ENCODE measurements at regions not wholly inside any gene's neighbourhood (a gene's known extent, or its start where the extent isn't known, plus 50 kb on each side); places are given as distances from the start of the nearest gene placed in this dataset.

GRCh38 chrX:16454926-16455325 lies 195.0 kb upstream of the S100G start:
- TF ChIP-seq, protein P1, sequence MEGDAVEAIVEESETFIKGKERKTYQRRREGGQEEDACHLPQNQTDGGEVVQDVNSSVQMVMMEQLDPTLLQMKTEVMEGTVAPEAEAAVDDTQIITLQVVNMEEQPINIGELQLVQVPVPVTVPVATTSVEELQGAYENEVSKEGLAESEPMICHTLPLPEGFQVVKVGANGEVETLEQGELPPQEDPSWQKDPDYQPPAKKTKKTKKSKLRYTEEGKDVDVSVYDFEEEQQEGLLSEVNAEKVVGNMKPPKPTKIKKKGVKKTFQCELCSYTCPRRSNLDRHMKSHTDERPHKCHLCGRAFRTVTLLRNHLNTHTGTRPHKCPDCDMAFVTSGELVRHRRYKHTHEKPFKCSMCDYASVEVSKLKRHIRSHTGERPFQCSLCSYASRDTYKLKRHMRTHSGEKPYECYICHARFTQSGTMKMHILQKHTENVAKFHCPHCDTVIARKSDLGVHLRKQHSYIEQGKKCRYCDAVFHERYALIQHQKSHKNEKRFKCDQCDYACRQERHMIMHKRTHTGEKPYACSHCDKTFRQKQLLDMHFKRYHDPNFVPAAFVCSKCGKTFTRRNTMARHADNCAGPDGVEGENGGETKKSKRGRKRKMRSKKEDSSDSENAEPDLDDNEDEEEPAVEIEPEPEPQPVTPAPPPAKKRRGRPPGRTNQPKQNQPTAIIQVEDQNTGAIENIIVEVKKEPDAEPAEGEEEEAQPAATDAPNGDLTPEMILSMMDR (IDR thresholded peaks at IDR 0.05): no peak
- no peak for TF ChIP-seq POLR2A (IDR thresholded peaks at IDR 0.05)
